ENCODE measurements at regions not wholly inside any gene's neighbourhood (a gene's known extent, or its start where the extent isn't known, plus 50 kb on each side); places are given as distances from the start of the nearest gene placed in this dataset.

DNA sequence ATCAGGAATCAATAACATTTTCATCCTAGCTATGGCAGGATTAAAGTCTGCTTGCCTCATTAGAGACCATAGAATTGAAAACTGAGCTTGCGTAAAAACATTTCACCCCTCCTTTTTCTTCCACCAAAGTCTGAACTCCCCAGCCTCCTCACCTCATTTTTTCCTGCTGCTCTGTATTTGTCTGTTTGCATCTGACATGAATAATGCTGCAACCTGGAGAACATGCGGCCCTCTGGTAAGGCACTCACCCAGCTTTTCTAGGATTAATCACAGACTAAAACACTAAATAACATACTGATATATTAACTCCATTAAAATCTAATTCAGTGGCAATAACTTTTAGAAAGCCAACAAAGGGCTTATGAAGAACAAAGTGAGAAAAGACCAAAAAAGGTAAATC, 677.7 kb upstream of the NRSN1 start:
- H3K4me3 ChIP-seq (ENCODE audit: low read depth, low read length) = no peak overlapping the region
- DNase-seq (ENCODE audit: low read depth) = no peak
- TF ChIP-seq CTCF (IDR thresholded peaks at IDR 0.05; ENCODE audit: control insufficient read depth, extremely low read depth, insufficient read depth) = no peak

GRCh38 chr6:23454080-23454976, 671.7 kb upstream of the NRSN1 start:
- TF ChIP-seq CTCF (IDR thresholded peaks at IDR 0.05; ENCODE audit: control insufficient read depth, extremely low read depth, insufficient read depth) = no peak
- H3K4me3 ChIP-seq (ENCODE audit: low read depth, low read length) = no peak overlapping the region
- no peak for DNase-seq (ENCODE audit: low read depth)

- no peak overlapping the region for H3K4me3 ChIP-seq (ENCODE audit: low read depth, low read length)
- TF ChIP-seq CTCF (IDR thresholded peaks at IDR 0.05; ENCODE audit: control insufficient read depth, extremely low read depth, insufficient read depth) = no peak
- no peak for DNase-seq (ENCODE audit: low read depth)
These were observed 670.3 kb upstream of the NRSN1 start for GRCh38 chr6:23455754-23456153.

DNA sequence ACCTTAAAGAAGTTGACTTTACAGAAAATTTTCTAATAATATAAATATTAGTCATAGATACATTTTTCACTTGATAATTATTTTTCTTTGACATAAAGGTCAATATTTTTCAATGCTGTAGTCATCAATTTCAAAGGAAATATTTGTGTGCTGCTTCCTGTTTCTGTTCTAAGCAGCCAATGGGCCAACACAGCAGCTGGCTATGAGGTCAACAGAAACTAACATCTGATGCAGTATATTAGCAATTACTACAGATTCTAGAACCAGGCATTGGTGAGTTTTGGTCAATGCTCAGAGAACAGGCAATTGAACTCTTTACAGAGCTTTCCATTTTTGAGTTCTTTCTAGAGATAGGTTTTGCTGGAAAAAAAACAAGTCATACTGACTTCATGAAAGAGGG, 669.6 kb upstream of the NRSN1 start:
- no peak for TF ChIP-seq CTCF (IDR thresholded peaks at IDR 0.05; ENCODE audit: control insufficient read depth, extremely low read depth, insufficient read depth)
- DNase-seq (ENCODE audit: low read depth) = no peak
- H3K4me3 ChIP-seq (ENCODE audit: low read depth, low read length) = no peak overlapping the region

DNA sequence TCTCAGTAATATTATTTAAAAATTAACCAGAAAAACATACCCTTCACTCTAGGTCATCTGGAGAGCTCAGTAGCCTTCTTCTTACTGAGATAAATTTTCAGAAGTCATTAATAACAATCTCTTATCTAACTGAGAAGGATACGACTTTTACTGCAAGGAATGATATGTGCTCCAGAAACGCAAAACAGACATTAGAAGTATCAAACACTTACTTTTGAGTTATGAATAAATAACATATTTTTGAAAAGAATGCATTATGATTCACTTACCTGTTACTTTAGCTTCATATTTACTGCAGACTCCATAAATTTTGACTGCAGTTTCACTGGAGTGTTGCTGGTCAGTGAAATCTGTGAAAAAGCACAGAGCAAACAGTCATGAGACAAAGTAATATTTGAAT, 668.7 kb upstream of the NRSN1 start:
- TF ChIP-seq CTCF (IDR thresholded peaks at IDR 0.05; ENCODE audit: control insufficient read depth, extremely low read depth, insufficient read depth) = no peak
- H3K4me3 ChIP-seq (ENCODE audit: low read depth, low read length) = no peak overlapping the region
- DNase-seq (ENCODE audit: low read depth) = no peak

DNA sequence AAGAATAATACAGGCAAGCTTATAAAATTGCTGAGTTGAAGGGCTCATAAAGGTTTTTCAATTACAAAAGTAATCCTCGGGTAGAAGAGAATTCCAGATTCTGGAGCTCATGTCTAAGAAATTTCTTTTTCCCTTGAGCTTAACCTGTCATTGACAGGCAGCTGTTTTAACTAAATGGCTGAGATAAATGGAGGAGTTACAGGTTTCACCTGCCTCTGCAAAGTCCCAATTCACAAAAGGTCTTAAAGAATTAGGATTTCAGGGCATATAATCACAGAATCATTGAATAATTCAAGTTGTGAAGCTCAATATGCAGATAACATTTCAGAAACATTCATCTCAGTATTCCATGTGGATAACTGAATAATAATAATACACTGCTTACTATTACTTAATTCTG, 660.1 kb upstream of the NRSN1 start:
- H3K4me3 ChIP-seq (ENCODE audit: low read depth, low read length) = no peak overlapping the region
- TF ChIP-seq CTCF (IDR thresholded peaks at IDR 0.05; ENCODE audit: control insufficient read depth, extremely low read depth, insufficient read depth) = no peak
- no peak for DNase-seq (ENCODE audit: low read depth)

- no peak for DNase-seq (ENCODE audit: low read depth)
- TF ChIP-seq CTCF (IDR thresholded peaks at IDR 0.05; ENCODE audit: control insufficient read depth, extremely low read depth, insufficient read depth) = no peak
- H3K4me3 ChIP-seq (ENCODE audit: low read depth, low read length) = no peak overlapping the region
These were observed 648.4 kb upstream of the NRSN1 start for GRCh38 chr6:23477586-23477985.

Measured in LNCaP clone FGC (cell line).